Progenitor cell of endocrine pancreas (in vitro differentiated cells): ENCODE measurements at regions not wholly inside any gene's neighbourhood (a gene's known extent, or its start where the extent isn't known, plus 50 kb on each side); places are given as distances from the start of the nearest gene placed in this dataset.
A peak's percentile ranks its signal among the peaks of the same experiment; 100 is the strongest.

Source experiments
- DNase-seq: peaks from one replicate; pipeline ENCODE4 v3.0.0; 2021; ENCODE audit warnings: low spot score; ENCODE audit not compliant: unreplicated experiment
- H3K27ac Mint-ChIP-seq: 2 replicates; pipeline ENCODE4 v1.8.0; 2021; ENCODE audit warnings: mild to moderate bottlenecking, moderate library complexity, mixed read lengths
- H3K27me3 Mint-ChIP-seq: 2 replicates; pipeline ENCODE4 v1.8.0; 2021; ENCODE audit warnings: mixed read lengths
- H3K36me3 Mint-ChIP-seq: 2 replicates; pipeline ENCODE4 v1.8.0; 2022; ENCODE audit warnings: mixed read lengths; ENCODE audit not compliant: insufficient read depth
- H3K4me1 Mint-ChIP-seq: 2 replicates; pipeline ENCODE4 v1.8.0; 2021; ENCODE audit warnings: low read depth, mixed read lengths
- H3K4me3 Mint-ChIP-seq: 2 replicates; pipeline ENCODE4 v1.8.0; 2021; ENCODE audit warnings: low read depth, mild to moderate bottlenecking, moderate library complexity, mixed read lengths
- H3K9me3 Mint-ChIP-seq: 2 replicates; pipeline ENCODE4 v1.8.0; 2021; ENCODE audit warnings: low read depth, mixed read lengths
- CTCF ChIP-seq: fragments of 200-600 bp; sonication (generic); IDR thresholded peaks from one replicate; pipeline ENCODE4 v1.5.0; 2021; ENCODE audit warnings: antibody characterized with exemption, mild to moderate bottlenecking; ENCODE audit not compliant: unreplicated experiment

- Mint-ChIP-seq H3K27ac (no peak overlapping the region), H3K27me3 (no peaks in the 10 kb centered on the region), H3K4me1 (no peaks in the 10 kb centered on the region), H3K4me3 (no peak overlapping the region), H3K36me3 (no peaks in the 10 kb centered on the region), H3K9me3 (peaks cover 12% of the 10 kb centered on the region)
- no peak for TF ChIP-seq CTCF
- no peak for DNase-seq
Measured at GRCh38 chr18:76188097-76188496, 306.9 kb downstream of the ZNF516 start.

- no peak for DNase-seq
- H3K4me1 Mint-ChIP-seq: no peaks in the 10 kb centered on the region
- H3K4me3 Mint-ChIP-seq: no peak overlapping the region
- TF ChIP-seq CTCF: no peak
- H3K9me3 Mint-ChIP-seq: peaks cover 3% of the 10 kb centered on the region
- H3K36me3 Mint-ChIP-seq: no peaks in the 10 kb centered on the region
- H3K27ac Mint-ChIP-seq: no peak overlapping the region
- H3K27me3 Mint-ChIP-seq: no peaks in the 10 kb centered on the region
Measured at GRCh38 chr18:76179257-76179656, 315.8 kb downstream of the ZNF516 start.

- H3K36me3 Mint-ChIP-seq: no peaks in the 10 kb centered on the region
- no peak overlapping the region for H3K4me3 Mint-ChIP-seq
- H3K4me1 Mint-ChIP-seq: no peaks in the 10 kb centered on the region
- no peak for DNase-seq
- H3K9me3 Mint-ChIP-seq: no peaks in the 10 kb centered on the region
- no peaks in the 10 kb centered on the region for H3K27me3 Mint-ChIP-seq
- no peak overlapping the region for H3K27ac Mint-ChIP-seq
- TF ChIP-seq CTCF: no peak
Measured at GRCh38 chr18:76177160-76177559, 317.9 kb downstream of the ZNF516 start.

- H3K4me3 Mint-ChIP-seq: no peak overlapping the region
- no peaks in the 10 kb centered on the region for H3K36me3 Mint-ChIP-seq
- H3K27me3 Mint-ChIP-seq: no peaks in the 10 kb centered on the region
- H3K27ac Mint-ChIP-seq: no peak overlapping the region
- no peak for DNase-seq
- H3K4me1 Mint-ChIP-seq: no peaks in the 10 kb centered on the region
- no peak for TF ChIP-seq CTCF
- no peaks in the 10 kb centered on the region for H3K9me3 Mint-ChIP-seq
Measured at GRCh38 chr18:76174451-76174850, 320.6 kb downstream of the ZNF516 start.

GRCh38 chr18:76169733-76170132 is 325.3 kb downstream of the ZNF516 start:
- no peaks in the 10 kb centered on the region for H3K9me3 Mint-ChIP-seq
- DNase-seq: no peak
- H3K4me1 Mint-ChIP-seq: peaks cover 3% of the 10 kb centered on the region
- no peaks in the 10 kb centered on the region for H3K36me3 Mint-ChIP-seq
- H3K27me3 Mint-ChIP-seq: no peaks in the 10 kb centered on the region
- TF ChIP-seq CTCF: peak; percentile 21
- no peak overlapping the region for H3K27ac Mint-ChIP-seq
- H3K4me3 Mint-ChIP-seq: no peak overlapping the region
